ENCODE measurements at regions not wholly inside any gene's neighbourhood (a gene's known extent, or its start where the extent isn't known, plus 50 kb on each side); places are given as distances from the start of the nearest gene placed in this dataset.

GRCh38 chr16:51636920-51637769, 486.1 kb upstream of the SALL1 start:
- TF ChIP-seq GATA3 (IDR thresholded peaks at IDR 0.05; ENCODE audit: low read depth, low read length): peak; percentile 66; the same call in 1 of the 2 replicates
- no peak for TF ChIP-seq GATA2 (IDR thresholded peaks at IDR 0.05; ENCODE audit: low read depth, low read length)

GRCh38 chr16:51635181-51635580, 484.1 kb upstream of the SALL1 start:
- no peak for TF ChIP-seq GATA3 (IDR thresholded peaks at IDR 0.05; ENCODE audit: low read depth, low read length)

- TF ChIP-seq GATA2 (IDR thresholded peaks at IDR 0.05; ENCODE audit: low read depth, low read length): no peak
- TF ChIP-seq GATA3 (IDR thresholded peaks at IDR 0.05; ENCODE audit: low read depth, low read length): no peak
Observed at GRCh38 chr16:51630076-51630475, 479.0 kb upstream of the SALL1 start.

GRCh38 chr16:51629576-51629975, 478.5 kb upstream of the SALL1 start:
- TF ChIP-seq GATA2 (IDR thresholded peaks at IDR 0.05; ENCODE audit: low read depth, low read length) (no peak), GATA3 (IDR thresholded peaks at IDR 0.05; ENCODE audit: low read depth, low read length) (no peak)

GRCh38 chr16:51624080-51624775, 473.2 kb upstream of the SALL1 start:
- no peak for TF ChIP-seq GATA2 (IDR thresholded peaks at IDR 0.05; ENCODE audit: low read depth, low read length)
- TF ChIP-seq GATA3 (IDR thresholded peaks at IDR 0.05; ENCODE audit: low read depth, low read length): no peak

GRCh38 chr16:51621610-51622009, 470.5 kb upstream of the SALL1 start:
- no peak for TF ChIP-seq GATA3 (IDR thresholded peaks at IDR 0.05; ENCODE audit: low read depth, low read length)
- no peak for TF ChIP-seq GATA2 (IDR thresholded peaks at IDR 0.05; ENCODE audit: low read depth, low read length)

- no peak for TF ChIP-seq GATA2 (IDR thresholded peaks at IDR 0.05; ENCODE audit: low read depth, low read length)
Observed at GRCh38 chr16:51615141-51615540, 464.1 kb upstream of the SALL1 start.

- TF ChIP-seq GATA3 (IDR thresholded peaks at IDR 0.05; ENCODE audit: low read depth, low read length): no peak
- no peak for TF ChIP-seq GATA2 (IDR thresholded peaks at IDR 0.05; ENCODE audit: low read depth, low read length)
Observed at GRCh38 chr16:51607201-51607651, 456.2 kb upstream of the SALL1 start.

GRCh38 chr16:51596247-51596646, 445.2 kb upstream of the SALL1 start:
- TF ChIP-seq GATA2 (IDR thresholded peaks at IDR 0.05; ENCODE audit: low read depth, low read length) (no peak), GATA3 (IDR thresholded peaks at IDR 0.05; ENCODE audit: low read depth, low read length) (no peak)

- TF ChIP-seq GATA2 (IDR thresholded peaks at IDR 0.05; ENCODE audit: low read depth, low read length) (no peak), GATA3 (IDR thresholded peaks at IDR 0.05; ENCODE audit: low read depth, low read length) (no peak)
Observed at GRCh38 chr16:51592535-51593300, 441.6 kb upstream of the SALL1 start.

- TF ChIP-seq GATA3 (IDR thresholded peaks at IDR 0.05; ENCODE audit: low read depth, low read length) (no peak), GATA2 (IDR thresholded peaks at IDR 0.05; ENCODE audit: low read depth, low read length) (no peak)
Observed at GRCh38 chr16:51592001-51592501, 441.0 kb upstream of the SALL1 start.

GRCh38 chr16:51591480-51591879, 440.4 kb upstream of the SALL1 start:
- no peak for TF ChIP-seq GATA3 (IDR thresholded peaks at IDR 0.05; ENCODE audit: low read depth, low read length)
- TF ChIP-seq GATA2 (IDR thresholded peaks at IDR 0.05; ENCODE audit: low read depth, low read length): no peak

- TF ChIP-seq GATA3 (IDR thresholded peaks at IDR 0.05; ENCODE audit: low read depth, low read length) (no peak), GATA2 (IDR thresholded peaks at IDR 0.05; ENCODE audit: low read depth, low read length) (no peak)
Observed at GRCh38 chr16:51579652-51580360, 428.7 kb upstream of the SALL1 start.

Data from SH-SY5Y (cell line).